WTC11 (cell line): ENCODE measurements at regions not wholly inside any gene's neighbourhood (a gene's known extent, or its start where the extent isn't known, plus 50 kb on each side); places are given as distances from the start of the nearest gene placed in this dataset.

Source experiments
- AR ChIP-seq: fragments of 250-450 bp; sonication (Bioruptor Pico); IDR thresholded peaks from 2 replicates; pipeline ENCODE4 v1.9.0; 2021; ENCODE audit warnings: mild to moderate bottlenecking
- ATF1 ChIP-seq: sonication (generic); formaldehyde crosslinking; IDR thresholded peaks from 2 replicates; pipeline ENCODE4 v1.8.1; 2023; ENCODE audit warnings: mild to moderate bottlenecking, moderate library complexity, missing genetic modification reagents
- CTCF ChIP-seq: fragments of 200-600 bp; IDR thresholded peaks from 2 replicates; pipeline ENCODE4 v1.8.0; 2022; ENCODE audit warnings: antibody characterized with exemption
- E2F4 ChIP-seq: sonication (generic); formaldehyde crosslinking; IDR thresholded peaks from 2 replicates; pipeline ENCODE4 v1.8.1; 2022; ENCODE audit warnings: low read depth, mild to moderate bottlenecking, moderate library complexity, missing genetic modification reagents, borderline replicate concordance
- ETV6 ChIP-seq: sonication (generic); formaldehyde crosslinking; IDR thresholded peaks from 2 replicates; pipeline ENCODE4 v1.8.1; 2022; ENCODE audit warnings: mild to moderate bottlenecking, missing genetic modification reagents
- FOXK1 ChIP-seq: sonication (generic); formaldehyde crosslinking; IDR thresholded peaks from 2 replicates; pipeline ENCODE4 v1.8.0; 2022; ENCODE audit warnings: mild to moderate bottlenecking, moderate library complexity, missing genetic modification reagents
- HMGXB4 ChIP-seq: sonication (generic); formaldehyde crosslinking; IDR thresholded peaks from 2 replicates; pipeline ENCODE4 v1.8.1; 2023; ENCODE audit warnings: mild to moderate bottlenecking, moderate library complexity, missing genetic modification reagents
- IRF2 ChIP-seq: sonication (generic); formaldehyde crosslinking; IDR thresholded peaks from 2 replicates; pipeline ENCODE4 v1.8.0; 2022; ENCODE audit warnings: low read depth, missing genetic modification reagents, borderline replicate concordance
- JUN ChIP-seq: sonication (generic); formaldehyde crosslinking; IDR thresholded peaks from 2 replicates; pipeline ENCODE4 v1.8.0; 2023; ENCODE audit warnings: mild to moderate bottlenecking, missing genetic modification reagents
- MAX ChIP-seq: sonication (generic); formaldehyde crosslinking; IDR thresholded peaks from 2 replicates; pipeline ENCODE4 v1.8.0; 2022; ENCODE audit warnings: mild to moderate bottlenecking, missing genetic modification reagents
- NR3C1 ChIP-seq: sonication (generic); formaldehyde crosslinking; conservative IDR thresholded peaks from 2 replicates; pipeline ENCODE4 v1.8.1; 2023; ENCODE audit warnings: low read depth, mild to moderate bottlenecking, missing genetic modification reagents
- SOX15 ChIP-seq: fragments of 250-450 bp; sonication (Bioruptor Pico); IDR thresholded peaks from 2 replicates; pipeline ENCODE4 v1.9.0; 2021; ENCODE audit warnings: mild to moderate bottlenecking
- TP53 ChIP-seq: sonication (generic); formaldehyde crosslinking; IDR thresholded peaks from 2 replicates; pipeline ENCODE4 v1.8.1; 2023; ENCODE audit warnings: mild to moderate bottlenecking, missing genetic modification reagents
- USF2 ChIP-seq: sonication (generic); formaldehyde crosslinking; IDR thresholded peaks from 2 replicates; pipeline ENCODE4 v1.8.1; 2023; ENCODE audit warnings: mild to moderate bottlenecking, missing genetic modification reagents, moderate library complexity
- ZBTB21 ChIP-seq: sonication (generic); formaldehyde crosslinking; IDR thresholded peaks from 2 replicates; pipeline ENCODE4 v1.8.1; 2023; ENCODE audit warnings: mild to moderate bottlenecking, missing genetic modification reagents, borderline replicate concordance
- ZMAT4 ChIP-seq: fragments of 250-450 bp; sonication (Bioruptor Pico); IDR thresholded peaks from 2 replicates; pipeline ENCODE4 v1.9.0; 2021; ENCODE audit warnings: mild to moderate bottlenecking
- ZNF263 ChIP-seq: sonication (generic); formaldehyde crosslinking; IDR thresholded peaks from 2 replicates; pipeline ENCODE4 v1.8.1; 2022; ENCODE audit warnings: low read depth, mild to moderate bottlenecking, moderate library complexity, missing genetic modification reagents
- ZNF396 ChIP-seq: fragments of 250-450 bp; sonication (Bioruptor Pico); IDR thresholded peaks from 2 replicates; pipeline ENCODE4 v1.8.0; 2021; ENCODE audit warnings: mild to moderate bottlenecking, moderate library complexity, borderline replicate concordance
- ZNF425 ChIP-seq: fragments of 250-450 bp; sonication (Bioruptor Pico); conservative IDR thresholded peaks from 2 replicates; pipeline ENCODE4 v1.9.0; 2021; ENCODE audit warnings: mild to moderate bottlenecking
- ZNF512 ChIP-seq: sonication (generic); formaldehyde crosslinking; IDR thresholded peaks from 2 replicates; pipeline ENCODE4 v1.8.1; 2022; ENCODE audit warnings: missing genetic modification reagents, borderline replicate concordance

GRCh38 chr11:116357784-116358544 lies 414.8 kb downstream of the BUD13 start (continued):
- TF ChIP-seq HMGXB4 (CRISPR knock-in tag) = 0 out of 2 replicates have a peak, but pooled peaks have one; percentile 43
- TF ChIP-seq ZNF512 (CRISPR knock-in tag) = no peak
- TF ChIP-seq FOXK1 (CRISPR knock-in tag) = peak; percentile 38; the same call in 1 of the 2 replicates
- no peak for TF ChIP-seq ZNF263 (CRISPR knock-in tag)
- TF ChIP-seq E2F4 = no peak
- no peak for TF ChIP-seq USF2 (CRISPR knock-in tag)
- TF ChIP-seq SOX15 = no peak
- TF ChIP-seq JUN (CRISPR knock-in tag) = no peak
- TF ChIP-seq ZNF425 = no peak
- no peak for TF ChIP-seq ATF1 (CRISPR knock-in tag)
- peak; percentile 92 for TF ChIP-seq CTCF
- no peak for TF ChIP-seq AR (CRISPR knock-in tag)
- no peak for TF ChIP-seq ZNF396 (CRISPR knock-in tag)
- no peak for TF ChIP-seq TP53 (CRISPR knock-in tag)
- TF ChIP-seq NR3C1 (CRISPR knock-in tag) = no peak
- no peak; the same call in 1 of the 2 replicates for TF ChIP-seq ZBTB21
- no peak for TF ChIP-seq IRF2 (CRISPR knock-in tag)
- TF ChIP-seq ETV6 (CRISPR knock-in tag) = peak; percentile 64; the same call in 1 of the 2 replicates
- TF ChIP-seq ZMAT4 (CRISPR knock-in tag) = no peak
- peak; percentile 82 for TF ChIP-seq MAX
